GM12878 (cell line): ENCODE measurements at regions not wholly inside any gene's neighbourhood (a gene's known extent, or its start where the extent isn't known, plus 50 kb on each side); places are given as distances from the start of the nearest gene placed in this dataset.

Experiments
- BCL11A ChIP-seq: IDR thresholded peaks from 2 replicates; pipeline ENCODE4 v1.6.1; 2011; ENCODE audit warnings: low read depth, low read length
- CBFB ChIP-seq: IDR thresholded peaks from 2 replicates; pipeline ENCODE4 v1.6.1; 2016; ENCODE audit warnings: antibody characterized with exemption, low read depth
- CHD2 ChIP-seq: IDR thresholded peaks from 2 replicates; pipeline ENCODE4 v1.6.1; 2011; ENCODE audit warnings: low read depth, low read length, improper control_type of control experiment, borderline replicate concordance
- GATAD2B ChIP-seq: fragments of 450-650 bp; conservative IDR thresholded peaks from 2 replicates; pipeline ENCODE4 v1.6.1; 2017; ENCODE audit warnings: low read depth, mild to moderate bottlenecking, moderate library complexity
- HCFC1 ChIP-seq: fragments of 150-350 bp; IDR thresholded peaks from 2 replicates; pipeline ENCODE4 v1.6.1; 2014; ENCODE audit warnings: low read length
- MTA2 ChIP-seq: fragments of 450-650 bp; IDR thresholded peaks from 2 replicates; pipeline ENCODE4 v1.6.1; 2016; ENCODE audit warnings: low read depth, mild to moderate bottlenecking, moderate library complexity
- MYB ChIP-seq: fragments of 150-350 bp; IDR thresholded peaks from 2 replicates; pipeline ENCODE4 v1.6.1; 2014; ENCODE audit warnings: mild to moderate bottlenecking, low read depth, low read length, borderline replicate concordance
- RAD51 ChIP-seq: fragments of 450-650 bp; IDR thresholded peaks from 2 replicates; pipeline ENCODE4 v1.6.1; 2016; ENCODE audit warnings: moderate library complexity, mild to moderate bottlenecking, inconsistent platforms
- RB1 ChIP-seq: fragments of 450-650 bp; formaldehyde crosslinking; IDR thresholded peaks from 2 replicates; pipeline ENCODE4 v1.6.1; 2017; ENCODE audit warnings: mild to moderate bottlenecking, borderline replicate concordance
- RFX5 ChIP-seq: IDR thresholded peaks from 2 replicates; pipeline ENCODE4 v1.6.1; 2011; ENCODE audit warnings: low read depth, low read length, improper control_type of control experiment
- SRF ChIP-seq, 2 experiments: IDR thresholded peaks; 2 replicates each; pipeline ENCODE4 v1.6.1; 2011; ENCODE audit warnings: low read depth in 2 of 2, low read length in 2 of 2, mild to moderate bottlenecking in 1 of 2, moderate library complexity in 1 of 2
- ZNF622 ChIP-seq: fragments of 450-650 bp; IDR thresholded peaks from 2 replicates; pipeline ENCODE4 v1.6.1; 2017; ENCODE audit warnings: mild to moderate bottlenecking, inconsistent platforms
- TF ChIP-seq, protein P1 (sequence below): IDR thresholded peaks from 2 replicates; pipeline ENCODE4 v1.6.1; 2011; ENCODE audit warnings: borderline replicate concordance, low read depth, mild to moderate bottlenecking, moderate library complexity, low read length; ENCODE audit not compliant: insufficient read depth, poor library complexity, severe bottlenecking
- TF ChIP-seq, protein P2 (sequence below): IDR thresholded peaks from 2 replicates; pipeline ENCODE4 v1.6.1; 2011; ENCODE audit warnings: borderline replicate concordance, low read depth, mild to moderate bottlenecking, moderate library complexity, mixed read lengths, low read length; ENCODE audit not compliant: insufficient read depth; ENCODE audit errors: extremely low read length
- TF ChIP-seq, protein P3 (sequence below): IDR thresholded peaks from 2 replicates; pipeline ENCODE4 v1.6.1; 2012; ENCODE audit warnings: low read length, inconsistent platforms

DNA sequence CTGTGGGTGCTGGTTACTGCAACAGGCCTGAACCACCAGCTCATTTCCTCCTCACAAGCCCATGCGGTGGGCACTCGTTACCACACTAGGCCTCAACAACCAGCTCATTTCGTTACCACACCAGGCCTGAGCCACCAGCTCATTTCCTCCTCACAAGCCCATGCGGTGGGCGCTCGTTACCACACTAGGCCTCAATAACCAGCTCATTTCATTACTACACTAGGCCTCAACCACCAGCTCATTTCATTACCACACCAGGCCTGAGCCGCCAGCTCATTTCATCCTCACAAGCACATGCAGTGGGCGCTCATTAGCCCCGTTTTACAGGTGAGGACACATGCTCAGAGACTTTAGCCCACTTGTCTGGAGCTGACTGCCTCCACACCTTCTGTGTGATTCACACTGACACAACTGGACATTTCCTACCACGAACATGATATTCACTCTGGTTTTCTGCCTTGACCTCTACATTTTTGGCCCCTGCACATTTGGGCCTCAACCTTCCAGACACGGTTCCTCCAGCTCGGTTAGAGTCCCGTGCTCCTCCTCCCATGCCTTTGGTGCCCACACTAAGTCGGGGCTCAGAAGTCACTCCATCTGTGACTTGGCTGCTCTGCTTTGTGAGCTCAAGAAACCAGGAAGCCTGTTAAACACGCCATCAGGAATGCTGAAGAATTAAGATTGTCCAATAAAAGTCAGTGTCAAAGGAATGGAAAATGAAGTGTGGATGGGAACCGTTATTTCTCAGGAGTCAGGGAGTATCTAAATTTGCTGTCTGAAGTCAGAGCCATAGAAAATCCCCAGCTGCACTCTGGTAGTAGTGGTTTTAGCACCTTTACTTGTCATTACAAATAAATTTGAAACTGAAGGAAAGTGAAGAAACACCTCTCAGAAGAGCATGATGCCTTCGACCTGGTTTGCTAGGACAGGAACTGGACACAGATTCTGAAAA is 55.8 kb upstream of the LANCL2 start (continued):
- TF ChIP-seq, protein P1, sequence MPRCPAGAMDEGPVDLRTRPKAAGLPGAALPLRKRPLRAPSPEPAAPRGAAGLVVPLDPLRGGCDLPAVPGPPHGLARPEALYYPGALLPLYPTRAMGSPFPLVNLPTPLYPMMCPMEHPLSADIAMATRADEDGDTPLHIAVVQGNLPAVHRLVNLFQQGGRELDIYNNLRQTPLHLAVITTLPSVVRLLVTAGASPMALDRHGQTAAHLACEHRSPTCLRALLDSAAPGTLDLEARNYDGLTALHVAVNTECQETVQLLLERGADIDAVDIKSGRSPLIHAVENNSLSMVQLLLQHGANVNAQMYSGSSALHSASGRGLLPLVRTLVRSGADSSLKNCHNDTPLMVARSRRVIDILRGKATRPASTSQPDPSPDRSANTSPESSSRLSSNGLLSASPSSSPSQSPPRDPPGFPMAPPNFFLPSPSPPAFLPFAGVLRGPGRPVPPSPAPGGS: peak; percentile 89
- TF ChIP-seq MTA2 (peak; percentile 100), GATAD2B (peak; percentile 84; the same call in 1 of the 2 replicates), RB1 (no peak), MYB (peak; percentile 69; the same call in 1 of the 2 replicates), SRF (IDR thresholded peaks at IDR 0.05; ENCODE audit: low read depth in 2 of 2, low read length in 2 of 2) (no peak; a peak in 1 of 4 replicates), CBFB (peak; percentile 99), HCFC1 (peak; percentile 30; the same call in 1 of the 2 replicates), RAD51 (peak; percentile 72), ZNF622 (no peak), BCL11A (peak; percentile 100), RFX5 (no peak), CHD2 (peak; percentile 86; the same call in 1 of the 2 replicates)
- TF ChIP-seq, protein P2, sequence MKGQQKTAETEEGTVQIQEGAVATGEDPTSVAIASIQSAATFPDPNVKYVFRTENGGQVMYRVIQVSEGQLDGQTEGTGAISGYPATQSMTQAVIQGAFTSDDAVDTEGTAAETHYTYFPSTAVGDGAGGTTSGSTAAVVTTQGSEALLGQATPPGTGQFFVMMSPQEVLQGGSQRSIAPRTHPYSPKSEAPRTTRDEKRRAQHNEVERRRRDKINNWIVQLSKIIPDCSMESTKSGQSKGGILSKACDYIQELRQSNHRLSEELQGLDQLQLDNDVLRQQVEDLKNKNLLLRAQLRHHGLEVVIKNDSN: no peak
- TF ChIP-seq, protein P3, sequence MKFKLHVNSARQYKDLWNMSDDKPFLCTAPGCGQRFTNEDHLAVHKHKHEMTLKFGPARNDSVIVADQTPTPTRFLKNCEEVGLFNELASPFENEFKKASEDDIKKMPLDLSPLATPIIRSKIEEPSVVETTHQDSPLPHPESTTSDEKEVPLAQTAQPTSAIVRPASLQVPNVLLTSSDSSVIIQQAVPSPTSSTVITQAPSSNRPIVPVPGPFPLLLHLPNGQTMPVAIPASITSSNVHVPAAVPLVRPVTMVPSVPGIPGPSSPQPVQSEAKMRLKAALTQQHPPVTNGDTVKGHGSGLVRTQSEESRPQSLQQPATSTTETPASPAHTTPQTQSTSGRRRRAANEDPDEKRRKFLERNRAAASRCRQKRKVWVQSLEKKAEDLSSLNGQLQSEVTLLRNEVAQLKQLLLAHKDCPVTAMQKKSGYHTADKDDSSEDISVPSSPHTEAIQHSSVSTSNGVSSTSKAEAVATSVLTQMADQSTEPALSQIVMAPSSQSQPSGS: peak; percentile 96
